ENCODE measurements at regions not wholly inside any gene's neighbourhood (a gene's known extent, or its start where the extent isn't known, plus 50 kb on each side); places are given as distances from the start of the nearest gene placed in this dataset.

- no peaks in the 10 kb centered on the region for H3K4me1 ChIP-seq (ENCODE audit: control insufficient read depth, insufficient read depth, low read length)
- DNase-seq: no peak
- H3K36me3 ChIP-seq (ENCODE audit: control insufficient read depth, insufficient read depth, low read length): no peaks in the 10 kb centered on the region
- H3K9me3 ChIP-seq (replicated peaks; ENCODE audit: control insufficient read depth, low read depth, low read length): no peaks in the 10 kb centered on the region
- H3K27ac ChIP-seq (ENCODE audit: low read length): no peak overlapping the region
- no peak overlapping the region for H3K4me3 ChIP-seq (ENCODE audit: low read length)
- no peaks in the 10 kb centered on the region for H3K27me3 ChIP-seq (ENCODE audit: control insufficient read depth, insufficient read depth, low read length)
These were observed 144.6 kb upstream of the TMCO5A start for GRCh38 chr15:37789881-37790280.

- 50% methylated on average over 1 of the region's 3 CpGs for WGBS (ENCODE audit: insufficient coverage)
- Histone ChIP-seq H3K4me3 (ENCODE audit: low read length) (no peak overlapping the region), H3K36me3 (ENCODE audit: control insufficient read depth, insufficient read depth, low read length) (no peaks in the 10 kb centered on the region), H3K4me1 (ENCODE audit: control insufficient read depth, insufficient read depth, low read length) (no peaks in the 10 kb centered on the region), H3K27ac (ENCODE audit: low read length) (no peak overlapping the region), H3K27me3 (ENCODE audit: control insufficient read depth, insufficient read depth, low read length) (no peaks in the 10 kb centered on the region), H3K9me3 (replicated peaks; ENCODE audit: control insufficient read depth, low read depth, low read length) (no peaks in the 10 kb centered on the region)
- DNase-seq: no peak
These were observed 142.7 kb upstream of the TMCO5A start for GRCh38 chr15:37791693-37792092.

DNA sequence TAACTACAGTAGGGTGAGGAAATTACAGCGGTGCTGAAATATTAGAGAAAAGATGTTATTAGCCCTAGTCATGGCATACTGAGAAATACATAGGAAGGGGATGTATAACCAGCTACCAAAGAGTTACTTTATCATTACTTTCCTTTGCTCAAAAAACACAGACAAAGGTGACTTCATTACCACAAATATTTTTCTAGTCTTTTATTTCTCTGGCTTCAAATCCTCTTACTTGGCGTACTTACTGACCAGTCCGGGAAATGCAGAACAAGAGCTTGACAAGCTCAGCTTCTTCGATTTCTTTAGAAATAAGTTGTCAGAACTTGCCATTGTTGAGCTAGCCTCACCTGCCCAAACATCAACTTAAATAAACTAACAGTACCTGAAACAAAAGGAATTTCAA, 142.1 kb upstream of the TMCO5A start:
- Histone ChIP-seq H3K27me3 (ENCODE audit: control insufficient read depth, insufficient read depth, low read length) (no peaks in the 10 kb centered on the region), H3K36me3 (ENCODE audit: control insufficient read depth, insufficient read depth, low read length) (no peaks in the 10 kb centered on the region), H3K4me1 (ENCODE audit: control insufficient read depth, insufficient read depth, low read length) (no peaks in the 10 kb centered on the region), H3K4me3 (ENCODE audit: low read length) (no peak overlapping the region), H3K27ac (ENCODE audit: low read length) (no peak overlapping the region), H3K9me3 (replicated peaks; ENCODE audit: control insufficient read depth, low read depth, low read length) (no peaks in the 10 kb centered on the region)
- WGBS (ENCODE audit: insufficient coverage): 83% methylated on average over 2 of the region's 4 CpGs
- no peak for DNase-seq

- WGBS (ENCODE audit: insufficient coverage): 13% methylated on average over 1 of the region's 2 CpGs
- no peaks in the 10 kb centered on the region for H3K27me3 ChIP-seq (ENCODE audit: control insufficient read depth, insufficient read depth, low read length)
- H3K4me1 ChIP-seq (ENCODE audit: control insufficient read depth, insufficient read depth, low read length): no peaks in the 10 kb centered on the region
- H3K4me3 ChIP-seq (ENCODE audit: low read length): no peak overlapping the region
- no peak for DNase-seq
- H3K27ac ChIP-seq (ENCODE audit: low read length): no peak overlapping the region
- no peaks in the 10 kb centered on the region for H3K36me3 ChIP-seq (ENCODE audit: control insufficient read depth, insufficient read depth, low read length)
- H3K9me3 ChIP-seq (replicated peaks; ENCODE audit: control insufficient read depth, low read depth, low read length): no peaks in the 10 kb centered on the region
These were observed 140.6 kb upstream of the TMCO5A start for GRCh38 chr15:37793851-37794250.

DNA sequence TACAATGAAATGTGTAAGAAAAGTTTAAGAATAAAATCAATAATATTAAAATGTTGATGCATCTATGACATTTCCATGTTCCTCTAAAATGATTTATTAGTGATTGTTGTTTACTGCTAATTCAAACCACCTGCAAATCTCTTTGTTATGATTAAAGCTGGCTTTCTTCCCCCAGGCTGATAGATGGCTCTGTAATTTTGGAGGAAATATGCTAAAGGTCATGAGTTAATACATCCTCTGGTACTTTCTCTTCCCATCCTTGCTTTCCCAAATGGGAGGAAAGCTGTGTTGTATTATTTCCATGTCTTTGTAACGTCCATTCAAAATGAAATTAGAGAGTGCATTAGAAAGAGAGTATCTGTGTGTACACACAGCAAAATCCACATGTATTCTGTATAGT, 139.5 kb upstream of the TMCO5A start:
- Histone ChIP-seq H3K27me3 (ENCODE audit: control insufficient read depth, insufficient read depth, low read length) (no peaks in the 10 kb centered on the region), H3K4me1 (ENCODE audit: control insufficient read depth, insufficient read depth, low read length) (no peaks in the 10 kb centered on the region), H3K4me3 (ENCODE audit: low read length) (no peak overlapping the region), H3K9me3 (replicated peaks; ENCODE audit: control insufficient read depth, low read depth, low read length) (no peaks in the 10 kb centered on the region), H3K36me3 (ENCODE audit: control insufficient read depth, insufficient read depth, low read length) (no peaks in the 10 kb centered on the region), H3K27ac (ENCODE audit: low read length) (no peak overlapping the region)
- DNase-seq: peak; percentile 11
- WGBS (ENCODE audit: insufficient coverage): no CpG with 5 or more reads among the region's 1 CpG

GRCh38 chr15:37801529-37801928, 132.9 kb upstream of the TMCO5A start:
- no peaks in the 10 kb centered on the region for H3K36me3 ChIP-seq (ENCODE audit: control insufficient read depth, insufficient read depth, low read length)
- no peaks in the 10 kb centered on the region for H3K27me3 ChIP-seq (ENCODE audit: control insufficient read depth, insufficient read depth, low read length)
- no peaks in the 10 kb centered on the region for H3K9me3 ChIP-seq (replicated peaks; ENCODE audit: control insufficient read depth, low read depth, low read length)
- DNase-seq: no peak
- no peak overlapping the region for H3K27ac ChIP-seq (ENCODE audit: low read length)
- H3K4me3 ChIP-seq (ENCODE audit: low read length): no peak overlapping the region
- H3K4me1 ChIP-seq (ENCODE audit: control insufficient read depth, insufficient read depth, low read length): no peaks in the 10 kb centered on the region
- 100% methylated on average over 1 of the region's 3 CpGs for WGBS (ENCODE audit: insufficient coverage)

GRCh38 chr15:37806808-37807207, 127.6 kb upstream of the TMCO5A start:
- H3K27me3 ChIP-seq (ENCODE audit: control insufficient read depth, insufficient read depth, low read length): no peaks in the 10 kb centered on the region
- no peaks in the 10 kb centered on the region for H3K36me3 ChIP-seq (ENCODE audit: control insufficient read depth, insufficient read depth, low read length)
- no peaks in the 10 kb centered on the region for H3K4me1 ChIP-seq (ENCODE audit: control insufficient read depth, insufficient read depth, low read length)
- H3K27ac ChIP-seq (ENCODE audit: low read length): no peak overlapping the region
- no CpG with 5 or more reads among the region's 1 CpG for WGBS (ENCODE audit: insufficient coverage)
- DNase-seq: no peak
- no peaks in the 10 kb centered on the region for H3K9me3 ChIP-seq (replicated peaks; ENCODE audit: control insufficient read depth, low read depth, low read length)
- no peak overlapping the region for H3K4me3 ChIP-seq (ENCODE audit: low read length)

DNA sequence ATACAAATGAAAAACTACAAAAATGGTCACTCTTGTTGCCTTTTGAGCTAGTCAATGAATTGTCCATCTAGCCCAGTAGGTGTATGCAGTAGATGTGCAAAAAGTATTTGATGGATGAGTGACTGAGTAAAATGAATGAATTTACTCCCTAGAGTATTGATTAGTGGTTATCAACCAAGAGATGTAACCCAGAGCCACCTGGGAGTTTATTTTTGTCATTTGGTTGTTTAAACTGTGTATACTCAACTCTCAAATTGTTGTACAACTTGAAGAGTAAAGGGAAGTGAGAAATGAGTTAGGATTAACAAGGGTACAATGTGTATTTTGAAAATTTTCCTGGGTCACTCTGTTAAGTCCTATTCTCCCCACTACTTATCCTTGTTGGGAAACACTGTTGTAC, 124.1 kb upstream of the TMCO5A start:
- H3K27ac ChIP-seq (ENCODE audit: low read length): no peak overlapping the region
- no peaks in the 10 kb centered on the region for H3K36me3 ChIP-seq (ENCODE audit: control insufficient read depth, insufficient read depth, low read length)
- DNase-seq: no peak
- no peak overlapping the region for H3K4me3 ChIP-seq (ENCODE audit: low read length)
- no peaks in the 10 kb centered on the region for H3K9me3 ChIP-seq (replicated peaks; ENCODE audit: control insufficient read depth, low read depth, low read length)
- no peaks in the 10 kb centered on the region for H3K27me3 ChIP-seq (ENCODE audit: control insufficient read depth, insufficient read depth, low read length)
- H3K4me1 ChIP-seq (ENCODE audit: control insufficient read depth, insufficient read depth, low read length): no peaks in the 10 kb centered on the region

DNA sequence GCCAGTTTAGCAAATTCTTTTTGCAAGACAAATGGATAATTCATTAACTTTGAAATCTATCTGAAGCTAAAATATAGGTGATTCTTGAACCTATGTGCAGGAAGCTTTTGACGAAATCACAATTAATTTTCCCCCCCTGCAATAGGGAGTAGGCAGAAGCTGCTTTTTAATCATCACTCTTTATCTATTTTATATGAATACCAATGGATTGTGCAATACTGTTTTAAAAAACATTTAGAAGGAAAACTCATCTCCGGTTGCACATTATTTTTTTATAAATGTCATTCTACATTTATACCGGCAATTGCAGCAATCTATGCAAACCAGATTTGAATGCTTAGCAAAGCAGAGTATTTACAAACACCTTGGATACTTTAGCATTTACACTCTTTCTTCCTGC, 121.1 kb upstream of the TMCO5A start:
- Histone ChIP-seq H3K4me1 (ENCODE audit: control insufficient read depth, insufficient read depth, low read length) (no peaks in the 10 kb centered on the region), H3K9me3 (replicated peaks; ENCODE audit: control insufficient read depth, low read depth, low read length) (no peaks in the 10 kb centered on the region), H3K27ac (ENCODE audit: low read length) (no peak overlapping the region), H3K36me3 (ENCODE audit: control insufficient read depth, insufficient read depth, low read length) (no peaks in the 10 kb centered on the region), H3K27me3 (ENCODE audit: control insufficient read depth, insufficient read depth, low read length) (no peaks in the 10 kb centered on the region), H3K4me3 (ENCODE audit: low read length) (no peak overlapping the region)
- no peak for DNase-seq
- 63% methylated on average over 2 of the region's 3 CpGs for WGBS (ENCODE audit: insufficient coverage)

DNA sequence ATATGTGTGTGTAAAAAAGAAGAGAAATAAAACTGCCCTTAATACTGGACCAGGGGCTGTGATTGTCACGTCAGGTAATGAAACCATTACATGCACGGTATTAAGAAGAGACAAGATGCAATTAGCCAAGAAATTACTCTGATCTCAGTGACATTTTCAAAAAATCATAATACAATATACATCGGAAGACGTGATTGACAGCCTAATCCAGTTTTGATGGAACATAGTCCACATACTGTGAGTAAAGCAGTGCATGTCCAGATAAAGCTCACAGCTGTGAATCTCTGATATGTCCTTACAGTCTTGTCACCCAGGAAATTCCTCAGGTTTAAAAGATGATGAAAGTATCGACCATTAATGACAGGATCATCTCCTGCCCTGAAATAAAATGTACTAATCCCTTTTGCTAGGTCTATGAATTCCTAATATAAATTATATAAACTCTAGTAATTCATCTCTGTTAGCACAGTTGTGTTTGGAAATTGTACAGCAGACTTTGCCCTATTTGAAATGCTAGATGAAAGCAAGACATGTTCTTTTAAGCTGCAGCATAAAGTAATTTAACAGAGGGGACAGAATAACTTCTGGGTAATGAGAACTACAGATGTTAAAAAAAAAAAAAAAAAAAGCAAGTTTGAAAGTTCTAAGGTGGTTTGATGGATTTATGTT, 119.5 kb upstream of the TMCO5A start:
- Histone ChIP-seq H3K27me3 (ENCODE audit: control insufficient read depth, insufficient read depth, low read length) (no peaks in the 10 kb centered on the region), H3K27ac (ENCODE audit: low read length) (no peak overlapping the region), H3K9me3 (replicated peaks; ENCODE audit: control insufficient read depth, low read depth, low read length) (no peaks in the 10 kb centered on the region), H3K36me3 (ENCODE audit: control insufficient read depth, insufficient read depth, low read length) (no peaks in the 10 kb centered on the region), H3K4me3 (ENCODE audit: low read length) (no peak overlapping the region), H3K4me1 (ENCODE audit: control insufficient read depth, insufficient read depth, low read length) (no peaks in the 10 kb centered on the region)
- no CpG with 5 or more reads among the region's 5 CpGs for WGBS (ENCODE audit: insufficient coverage)
- DNase-seq: peak; percentile 62

- WGBS (ENCODE audit: insufficient coverage): 87% methylated on average over 4 of the region's 11 CpGs
- no peaks in the 10 kb centered on the region for H3K9me3 ChIP-seq (replicated peaks; ENCODE audit: control insufficient read depth, low read depth, low read length)
- no peaks in the 10 kb centered on the region for H3K27me3 ChIP-seq (ENCODE audit: control insufficient read depth, insufficient read depth, low read length)
- no peak for DNase-seq
- H3K4me1 ChIP-seq (ENCODE audit: control insufficient read depth, insufficient read depth, low read length): no peaks in the 10 kb centered on the region
- H3K4me3 ChIP-seq (ENCODE audit: low read length): no peak overlapping the region
- H3K27ac ChIP-seq (ENCODE audit: low read length): no peak overlapping the region
- no peaks in the 10 kb centered on the region for H3K36me3 ChIP-seq (ENCODE audit: control insufficient read depth, insufficient read depth, low read length)
These were observed 116.2 kb upstream of the TMCO5A start for GRCh38 chr15:37818152-37818677.

Data from muscle of leg (tissue), 3 donors.